Epithelial cell of proximal tubule (primary cell): ENCODE measurements at regions not wholly inside any gene's neighbourhood (a gene's known extent, or its start where the extent isn't known, plus 50 kb on each side); places are given as distances from the start of the nearest gene placed in this dataset.
"Not testable (repeated sequence)": the region's sequence is repeated elsewhere in the genome, so short reads cannot be mapped to it uniquely, and the experiment has no call there.

ENCODE experiments used
- DNase-seq: peaks from one replicate; pipeline ENCODE4 v3.0.0-alpha.2; 2011; ENCODE audit warnings: low read depth
- H3K4me3 ChIP-seq: 2 replicates; pipeline ENCODE4 v1.5.1; 2011; ENCODE audit warnings: low read depth, mild to moderate bottlenecking, low read length
- TF ChIP-seq, protein P1 (sequence below): conservative IDR thresholded peaks from 2 replicates; pipeline ENCODE4 v1.5.1; 2012; ENCODE audit warnings: low read depth, mild to moderate bottlenecking, low read length

DNA sequence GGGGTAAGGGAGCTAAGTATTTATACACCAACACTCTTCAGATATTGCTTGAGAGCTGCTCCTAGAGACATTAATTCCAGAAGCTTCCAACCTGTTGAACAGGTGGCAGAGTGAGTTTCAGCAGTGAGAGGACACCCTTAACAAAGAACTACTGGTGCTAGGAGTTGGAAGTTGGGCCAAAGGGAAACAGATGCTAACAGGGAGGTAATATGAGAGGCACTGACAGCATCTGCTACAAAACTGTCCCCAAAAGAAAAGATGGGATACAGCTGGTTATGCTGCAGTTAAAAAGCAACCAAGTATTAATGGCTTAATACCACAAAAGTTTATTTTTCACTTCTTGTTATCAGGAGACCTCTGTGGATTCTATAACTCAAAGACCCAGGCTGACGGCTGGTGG, 104.5 kb upstream of the SATB1 start:
- no peak for DNase-seq
- TF ChIP-seq, protein P1, sequence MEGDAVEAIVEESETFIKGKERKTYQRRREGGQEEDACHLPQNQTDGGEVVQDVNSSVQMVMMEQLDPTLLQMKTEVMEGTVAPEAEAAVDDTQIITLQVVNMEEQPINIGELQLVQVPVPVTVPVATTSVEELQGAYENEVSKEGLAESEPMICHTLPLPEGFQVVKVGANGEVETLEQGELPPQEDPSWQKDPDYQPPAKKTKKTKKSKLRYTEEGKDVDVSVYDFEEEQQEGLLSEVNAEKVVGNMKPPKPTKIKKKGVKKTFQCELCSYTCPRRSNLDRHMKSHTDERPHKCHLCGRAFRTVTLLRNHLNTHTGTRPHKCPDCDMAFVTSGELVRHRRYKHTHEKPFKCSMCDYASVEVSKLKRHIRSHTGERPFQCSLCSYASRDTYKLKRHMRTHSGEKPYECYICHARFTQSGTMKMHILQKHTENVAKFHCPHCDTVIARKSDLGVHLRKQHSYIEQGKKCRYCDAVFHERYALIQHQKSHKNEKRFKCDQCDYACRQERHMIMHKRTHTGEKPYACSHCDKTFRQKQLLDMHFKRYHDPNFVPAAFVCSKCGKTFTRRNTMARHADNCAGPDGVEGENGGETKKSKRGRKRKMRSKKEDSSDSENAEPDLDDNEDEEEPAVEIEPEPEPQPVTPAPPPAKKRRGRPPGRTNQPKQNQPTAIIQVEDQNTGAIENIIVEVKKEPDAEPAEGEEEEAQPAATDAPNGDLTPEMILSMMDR, result no peak
- H3K4me3 ChIP-seq, result no peak overlapping the region

- TF ChIP-seq, protein P1, result no peak
- no peak overlapping the region for H3K4me3 ChIP-seq
- DNase-seq, result no peak
Observed at GRCh38 chr3:18527691-18528090, 102.6 kb upstream of the SATB1 start.

DNA sequence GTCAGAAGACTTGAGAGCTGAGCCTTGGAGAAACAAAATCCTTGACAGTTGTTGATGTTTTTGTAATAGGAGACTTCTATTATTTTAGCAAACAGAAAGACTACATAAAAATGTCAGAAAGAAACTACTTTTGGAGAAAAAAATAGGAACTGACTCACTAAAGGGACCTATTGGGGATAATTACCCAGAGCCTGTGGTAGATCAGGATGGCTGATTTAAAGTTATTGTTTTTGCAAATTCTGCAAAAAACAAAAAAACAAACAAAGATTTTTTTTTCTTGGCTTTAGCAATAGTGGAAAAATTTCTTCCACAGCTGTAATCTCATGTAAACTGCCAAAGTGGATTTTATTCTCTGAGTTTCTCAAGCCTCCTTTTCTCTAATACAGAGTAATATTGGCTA, 101.5 kb upstream of the SATB1 start:
- no peak for DNase-seq
- TF ChIP-seq, protein P1, result no peak
- no peak overlapping the region for H3K4me3 ChIP-seq

GRCh38 chr3:18516170-18516569, 91.0 kb upstream of the SATB1 start:
- not testable (repeated sequence) for H3K4me3 ChIP-seq, DNase-seq

- H3K4me3 ChIP-seq, result no peak overlapping the region
- no peak for DNase-seq
- TF ChIP-seq, protein P1, result no peak
Observed at GRCh38 chr3:18513091-18513490, 88.0 kb upstream of the SATB1 start.

GRCh38 chr3:18512007-18512406, 86.9 kb upstream of the SATB1 start:
- DNase-seq, result no peak
- H3K4me3 ChIP-seq, result no peak overlapping the region
- TF ChIP-seq, protein P1, result no peak

DNA sequence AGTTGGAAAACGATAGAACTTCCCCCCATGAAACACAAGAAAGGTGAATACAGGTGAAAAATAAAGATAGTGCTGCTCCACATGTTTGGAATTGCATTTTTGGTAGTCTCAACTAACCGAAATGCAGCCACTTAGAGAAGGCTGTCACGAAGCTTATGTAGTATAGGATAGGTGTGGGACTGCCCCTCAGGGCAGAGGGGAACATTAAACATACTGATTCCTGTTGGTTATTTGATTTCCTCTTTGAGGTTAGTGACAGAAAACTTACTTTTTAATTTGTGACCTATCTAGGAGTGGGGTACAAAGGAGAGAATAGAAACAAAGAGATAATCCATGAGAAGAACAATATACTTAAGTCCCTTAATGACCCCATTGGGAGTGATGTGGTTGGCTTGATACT, 85.8 kb upstream of the SATB1 start:
- no peak for DNase-seq
- TF ChIP-seq, protein P1, result no peak
- no peak overlapping the region for H3K4me3 ChIP-seq

GRCh38 chr3:18507333-18507732, 82.2 kb upstream of the SATB1 start:
- no peak for DNase-seq
- no peak overlapping the region for H3K4me3 ChIP-seq
- TF ChIP-seq, protein P1, result no peak
